AG09309 (cell line): ENCODE measurements at regions not wholly inside any gene's neighbourhood (a gene's known extent, or its start where the extent isn't known, plus 50 kb on each side); places are given as distances from the start of the nearest gene placed in this dataset.

Experiments used
- DNase-seq: peaks from one replicate; pipeline ENCODE4 v3.0.0-alpha.2; 2010; ENCODE audit warnings: low read depth
- H3K4me3 ChIP-seq: 2 replicates; pipeline ENCODE4 v1.5.1; 2011; ENCODE audit warnings: mild to moderate bottlenecking, low read depth, low read length, moderate library complexity; ENCODE audit not compliant: control insufficient read depth
- TF ChIP-seq, protein P1 (sequence below): IDR thresholded peaks from 2 replicates; pipeline ENCODE4 v1.5.1; 2011; ENCODE audit warnings: mild to moderate bottlenecking, low read depth, low read length, inconsistent platforms; ENCODE audit not compliant: insufficient read depth, control insufficient read depth; ENCODE audit errors: missing control alignments

DNA sequence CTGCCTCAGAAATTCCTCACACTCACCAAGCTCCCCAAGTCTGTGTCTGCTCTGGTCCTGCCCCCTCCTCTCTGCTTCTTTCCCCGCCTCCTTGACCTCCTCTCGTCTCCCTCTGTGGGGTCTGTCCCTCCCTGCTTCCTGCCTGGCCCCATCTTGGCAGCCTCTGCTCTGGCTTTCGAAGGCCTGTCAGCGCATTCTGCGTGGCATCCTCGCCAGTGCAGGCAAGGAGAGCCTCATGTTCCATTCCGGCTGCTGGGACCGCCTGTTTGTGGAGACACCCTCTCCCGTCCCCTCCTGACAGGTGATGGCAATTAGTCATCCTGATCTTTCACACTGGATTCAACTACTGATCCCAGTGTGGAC lies 51.7 kb upstream of the COL13A1 start:
- DNase-seq = no peak
- H3K4me3 ChIP-seq = no peak overlapping the region
- TF ChIP-seq, protein P1, sequence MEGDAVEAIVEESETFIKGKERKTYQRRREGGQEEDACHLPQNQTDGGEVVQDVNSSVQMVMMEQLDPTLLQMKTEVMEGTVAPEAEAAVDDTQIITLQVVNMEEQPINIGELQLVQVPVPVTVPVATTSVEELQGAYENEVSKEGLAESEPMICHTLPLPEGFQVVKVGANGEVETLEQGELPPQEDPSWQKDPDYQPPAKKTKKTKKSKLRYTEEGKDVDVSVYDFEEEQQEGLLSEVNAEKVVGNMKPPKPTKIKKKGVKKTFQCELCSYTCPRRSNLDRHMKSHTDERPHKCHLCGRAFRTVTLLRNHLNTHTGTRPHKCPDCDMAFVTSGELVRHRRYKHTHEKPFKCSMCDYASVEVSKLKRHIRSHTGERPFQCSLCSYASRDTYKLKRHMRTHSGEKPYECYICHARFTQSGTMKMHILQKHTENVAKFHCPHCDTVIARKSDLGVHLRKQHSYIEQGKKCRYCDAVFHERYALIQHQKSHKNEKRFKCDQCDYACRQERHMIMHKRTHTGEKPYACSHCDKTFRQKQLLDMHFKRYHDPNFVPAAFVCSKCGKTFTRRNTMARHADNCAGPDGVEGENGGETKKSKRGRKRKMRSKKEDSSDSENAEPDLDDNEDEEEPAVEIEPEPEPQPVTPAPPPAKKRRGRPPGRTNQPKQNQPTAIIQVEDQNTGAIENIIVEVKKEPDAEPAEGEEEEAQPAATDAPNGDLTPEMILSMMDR = no peak

DNA sequence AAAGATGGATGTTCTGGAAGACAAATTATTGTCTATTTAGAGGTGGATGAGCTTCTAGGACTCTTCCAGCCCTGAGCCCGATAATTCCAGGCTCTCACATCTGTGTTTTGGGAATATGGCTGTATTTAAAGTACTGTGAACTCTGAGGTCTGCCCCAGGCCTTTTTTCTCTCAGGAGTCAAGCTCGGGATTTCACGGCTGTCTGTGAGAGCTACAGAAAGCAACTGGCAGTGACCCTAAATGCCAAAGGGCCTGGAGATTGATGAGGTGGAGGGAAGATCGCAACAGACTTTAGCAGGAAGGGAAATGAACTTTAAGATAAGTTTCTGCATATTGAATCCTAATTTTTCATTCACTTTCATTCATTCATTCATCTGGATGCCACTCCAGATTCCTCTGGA lies 51.0 kb upstream of the COL13A1 start:
- DNase-seq = no peak
- no peak overlapping the region for H3K4me3 ChIP-seq
- TF ChIP-seq, protein P1 = no peak

GRCh38 chr10:69751214-69751613 lies 50.5 kb upstream of the COL13A1 start:
- no peak overlapping the region for H3K4me3 ChIP-seq
- TF ChIP-seq, protein P1 = no peak
- no peak for DNase-seq
